Inferior parietal cortex (tissue), 1 donor: ENCODE measurements at regions not wholly inside any gene's neighbourhood (a gene's known extent, or its start where the extent isn't known, plus 50 kb on each side); places are given as distances from the start of the nearest gene placed in this dataset.

Source experiments
- DNase-seq: peaks from one replicate; pipeline ENCODE4 v3.0.0-alpha.2; 2016; ENCODE audit errors: extremely low spot score

DNA sequence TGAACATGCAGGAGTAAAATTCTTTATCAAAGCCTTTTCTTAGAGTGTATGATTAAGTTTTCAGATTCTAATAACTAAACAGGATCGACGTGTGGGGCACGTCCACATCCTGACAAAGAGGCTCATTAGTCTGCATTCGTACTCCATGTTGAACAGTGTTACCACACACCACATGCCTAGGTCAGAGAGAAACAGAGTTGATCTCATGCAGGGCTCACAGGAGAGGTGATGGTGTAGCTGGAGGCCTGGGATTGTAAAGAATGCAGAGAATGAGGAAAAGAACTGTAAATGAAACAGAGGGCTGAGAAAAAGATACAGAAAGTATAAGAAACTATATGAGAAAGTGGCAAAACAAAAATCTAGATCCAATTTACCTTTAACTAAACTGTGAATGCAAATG, 632.5 kb downstream of the BCL11A start:
- no peak for DNase-seq

DNA sequence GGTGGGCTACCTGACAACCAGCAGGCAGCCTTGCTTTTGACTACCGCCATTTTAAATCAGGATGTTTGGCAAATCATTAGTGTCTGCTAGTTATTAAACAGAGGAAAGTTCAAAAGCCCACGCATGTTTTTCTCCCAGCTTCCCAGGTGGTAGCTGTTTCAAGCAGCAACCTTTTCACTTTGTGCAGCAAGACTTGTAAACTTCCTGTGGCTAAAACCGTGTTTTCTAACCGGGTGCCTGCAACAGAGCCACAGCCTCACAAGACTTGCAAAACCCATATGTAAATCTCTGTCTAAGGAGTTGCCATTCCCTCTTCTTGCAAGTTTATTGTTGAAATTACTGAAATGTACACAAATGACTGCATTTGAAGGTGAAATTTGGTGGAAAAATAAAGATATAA, 633.1 kb downstream of the BCL11A start:
- DNase-seq, result no peak

DNA sequence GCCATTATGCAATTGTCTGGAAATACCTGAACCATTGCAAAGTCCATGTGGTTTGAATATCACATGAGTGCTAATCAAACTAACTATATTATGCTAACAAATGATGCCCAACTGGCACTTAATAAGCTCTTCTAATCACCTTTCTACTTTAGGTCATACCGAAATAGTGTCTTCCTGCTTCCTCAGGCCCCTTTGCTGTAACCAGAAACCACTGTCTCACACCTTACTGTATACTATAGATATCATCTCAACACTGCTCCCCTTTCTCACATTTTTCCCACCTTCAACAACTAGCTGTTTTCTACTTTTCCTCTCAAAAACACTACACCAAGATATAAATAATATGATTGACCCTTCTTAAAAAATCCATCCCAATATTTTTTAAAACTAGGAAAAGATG, 633.9 kb downstream of the BCL11A start:
- no peak for DNase-seq

DNA sequence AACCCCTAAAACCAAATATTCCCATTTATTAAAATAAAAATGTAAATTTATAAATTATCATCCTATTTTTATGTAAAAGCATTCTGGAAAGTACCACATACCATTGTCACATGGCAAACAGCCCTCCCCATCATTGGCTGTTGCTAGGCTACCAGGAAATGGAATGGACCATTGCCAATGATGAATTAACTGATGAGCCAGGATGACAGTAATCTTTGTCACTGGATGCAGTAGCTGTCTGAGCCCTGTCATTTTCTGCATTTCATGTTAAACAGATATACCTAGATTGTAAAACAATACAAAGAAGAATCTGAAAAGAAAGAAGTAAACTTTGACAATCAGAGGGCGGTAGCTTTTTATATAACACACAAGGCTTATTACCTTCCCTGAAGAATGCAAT, 641.4 kb downstream of the BCL11A start:
- DNase-seq, result no peak

DNA sequence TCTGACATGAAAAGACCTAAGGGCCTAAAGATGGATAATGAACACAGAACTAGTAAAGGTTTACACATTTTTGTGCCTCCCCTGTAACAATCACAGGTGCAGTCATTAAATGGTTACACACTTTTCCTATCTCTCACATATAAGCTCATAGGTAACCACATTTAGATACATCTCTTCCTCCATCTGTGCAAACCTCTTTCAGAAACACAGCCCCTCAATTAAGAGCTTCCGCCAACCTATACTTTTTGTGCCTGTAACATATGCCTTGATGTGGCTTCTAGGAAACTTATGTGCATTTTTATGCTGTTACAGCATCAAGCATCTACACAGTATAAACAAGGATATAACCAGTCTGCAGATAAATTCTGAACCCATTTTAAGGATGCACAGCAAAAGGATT, 643.3 kb downstream of the BCL11A start:
- no peak for DNase-seq

- no peak for DNase-seq
Observed at GRCh38 chr2:59909147-59909546, 644.3 kb downstream of the BCL11A start.

DNA sequence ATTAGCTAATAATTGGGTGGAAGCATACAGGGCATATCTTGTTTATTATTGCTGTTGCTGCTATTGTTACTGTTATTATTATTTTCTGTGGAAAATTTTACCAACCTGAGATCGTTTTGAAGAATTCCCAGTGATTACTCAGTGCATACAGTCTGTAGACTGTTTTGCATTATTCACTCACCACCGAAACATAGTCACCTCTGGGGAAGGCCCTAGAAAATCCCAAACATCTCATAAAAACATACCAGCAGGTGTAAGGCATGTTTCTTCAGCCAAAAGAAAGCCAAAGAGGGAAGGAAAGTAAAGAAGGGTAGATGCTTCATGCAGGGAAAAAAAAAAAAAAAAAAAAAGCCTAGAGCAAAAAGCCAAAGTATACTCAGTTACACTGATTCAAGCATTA, 647.7 kb downstream of the BCL11A start:
- DNase-seq, result no peak

DNA sequence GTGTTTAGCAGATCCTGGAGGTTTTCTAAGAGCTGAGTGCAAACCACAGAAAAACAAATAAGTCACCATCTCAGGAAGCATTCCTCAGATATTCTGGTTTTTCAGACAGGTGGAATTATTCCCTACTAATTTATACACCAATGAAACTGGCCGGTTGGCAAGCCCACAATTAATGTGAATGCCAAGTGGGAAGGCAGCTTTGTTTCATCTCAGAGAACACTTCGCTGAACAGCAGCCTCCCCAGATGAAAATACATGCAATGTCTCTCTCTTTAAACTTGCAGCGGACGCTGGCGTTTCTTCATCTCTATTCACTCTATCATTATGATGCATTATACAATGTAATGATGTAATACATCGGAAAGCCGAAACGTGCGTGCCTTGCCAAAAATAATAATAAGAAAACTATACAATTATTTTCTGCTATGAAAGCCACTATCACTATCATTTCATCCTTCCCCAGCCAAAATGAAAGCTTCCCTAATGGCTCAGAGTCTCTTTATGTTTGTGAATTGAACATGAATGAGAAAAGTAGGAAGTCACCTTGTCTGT, 649.4 kb downstream of the BCL11A start:
- DNase-seq, result no peak

DNA sequence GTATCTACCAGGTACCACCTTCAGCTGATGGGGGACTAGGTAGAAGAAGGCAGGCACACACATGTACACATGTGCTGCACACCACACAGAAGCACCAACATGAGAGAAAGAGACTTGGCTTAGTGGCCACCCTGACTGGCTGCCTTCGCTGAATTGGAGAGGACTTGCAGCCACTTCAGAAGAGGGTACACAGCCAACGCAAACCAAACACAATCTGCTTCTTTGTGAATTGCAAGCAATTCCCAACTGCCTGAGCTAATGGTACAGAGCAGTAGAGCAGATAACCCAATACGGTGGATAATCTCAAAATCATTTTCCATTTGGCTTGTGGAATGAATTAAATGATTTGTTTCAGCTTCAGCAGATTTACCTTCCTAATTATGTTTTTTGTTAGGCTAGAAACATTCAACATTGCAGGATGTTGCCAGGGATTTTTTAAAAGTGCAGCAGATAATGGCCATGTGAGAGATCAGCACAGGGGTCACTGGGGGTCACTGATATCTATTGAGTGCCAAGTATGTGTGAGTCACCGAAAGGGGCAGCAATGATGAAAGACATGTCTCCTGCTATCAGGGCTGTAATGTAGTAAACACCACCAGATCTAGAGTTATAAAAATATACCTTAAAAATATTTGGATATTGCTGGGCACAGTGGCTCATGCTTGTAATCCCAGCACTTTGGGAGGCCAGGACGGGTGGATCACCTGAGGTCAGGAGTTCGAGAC, 652.6 kb downstream of the BCL11A start:
- DNase-seq, result no peak

DNA sequence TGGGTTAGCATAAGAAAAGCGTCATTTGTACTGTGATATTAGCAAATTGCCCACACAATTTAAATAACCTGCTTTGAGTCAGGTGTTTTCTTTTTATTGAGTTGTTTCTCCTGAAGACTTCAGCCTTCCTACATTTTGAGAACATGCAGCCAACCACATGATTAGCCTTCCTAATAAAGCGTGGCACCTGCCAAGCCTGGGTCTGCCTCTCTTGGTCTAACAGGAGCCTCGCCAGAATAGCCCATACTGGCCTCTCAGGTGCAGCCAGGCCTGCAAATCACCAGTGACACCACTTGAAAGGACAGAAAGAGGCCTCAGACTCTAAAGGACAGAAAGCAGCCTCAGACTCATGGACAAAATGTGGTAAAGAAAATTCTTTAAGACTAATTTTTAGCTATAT, 653.8 kb downstream of the BCL11A start:
- no peak for DNase-seq

DNA sequence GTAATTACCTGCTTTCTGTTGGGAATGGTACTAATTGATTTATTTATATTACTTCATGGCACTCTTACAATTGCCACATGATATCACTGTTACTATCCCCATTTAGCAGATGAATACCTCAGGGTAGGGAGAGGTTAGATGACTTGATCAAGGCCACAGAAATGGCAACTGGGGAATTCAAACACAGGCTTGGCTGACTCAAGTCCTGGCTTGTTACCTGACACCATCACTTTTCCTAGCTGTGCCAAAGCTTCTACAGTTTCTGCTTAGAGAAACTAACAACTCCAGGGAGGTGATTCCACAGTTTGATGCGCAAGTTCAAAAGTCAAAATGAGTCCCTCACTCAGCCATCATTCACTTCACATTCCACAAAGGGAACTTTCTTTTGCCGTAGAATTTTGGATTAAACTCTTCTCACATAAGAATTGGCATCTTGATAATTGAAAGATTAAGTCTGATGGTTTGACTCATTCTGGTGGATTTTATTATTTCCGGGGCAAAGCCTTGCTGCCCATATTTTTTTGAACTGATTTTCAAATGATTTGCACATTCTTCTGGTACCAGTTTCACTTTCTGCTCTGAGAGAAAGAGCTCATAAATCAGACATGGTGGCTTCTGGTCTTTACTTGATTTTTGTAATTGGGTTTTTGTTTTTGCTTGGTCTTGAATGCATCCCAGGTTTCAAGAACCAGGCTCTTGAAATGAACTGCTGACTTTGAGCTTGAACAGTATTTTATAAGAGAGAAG, 656.8 kb downstream of the BCL11A start:
- no peak for DNase-seq

- DNase-seq, result no peak
Observed at GRCh38 chr2:59893612-59894011, 659.8 kb downstream of the BCL11A start.

DNA sequence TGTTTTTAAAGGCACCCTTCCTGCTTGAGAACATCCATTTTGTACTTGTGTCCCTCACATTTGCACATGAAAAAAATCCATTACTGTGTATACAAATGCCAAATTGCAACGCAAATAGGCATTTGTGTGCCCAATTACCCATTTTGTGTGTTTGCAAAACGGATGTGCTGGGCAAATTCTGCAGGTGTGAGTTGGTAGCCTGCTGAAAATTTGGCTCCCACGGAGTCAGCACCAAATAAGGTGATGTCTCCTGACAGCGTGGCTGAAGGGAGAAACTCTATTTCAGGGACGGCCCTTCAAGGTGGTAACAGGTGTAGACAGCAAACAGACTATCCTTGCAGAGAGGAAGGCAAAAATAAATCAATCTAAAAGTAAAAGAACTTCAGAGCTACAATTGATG, 661.1 kb downstream of the BCL11A start:
- no peak for DNase-seq

GRCh38 chr2:59889305-59889704, 664.1 kb downstream of the BCL11A start:
- DNase-seq, result no peak

- no peak for DNase-seq
Observed at GRCh38 chr2:59888706-59889105, 664.7 kb downstream of the BCL11A start.

GRCh38 chr2:59888015-59888414, 665.4 kb downstream of the BCL11A start:
- DNase-seq, result no peak

DNA sequence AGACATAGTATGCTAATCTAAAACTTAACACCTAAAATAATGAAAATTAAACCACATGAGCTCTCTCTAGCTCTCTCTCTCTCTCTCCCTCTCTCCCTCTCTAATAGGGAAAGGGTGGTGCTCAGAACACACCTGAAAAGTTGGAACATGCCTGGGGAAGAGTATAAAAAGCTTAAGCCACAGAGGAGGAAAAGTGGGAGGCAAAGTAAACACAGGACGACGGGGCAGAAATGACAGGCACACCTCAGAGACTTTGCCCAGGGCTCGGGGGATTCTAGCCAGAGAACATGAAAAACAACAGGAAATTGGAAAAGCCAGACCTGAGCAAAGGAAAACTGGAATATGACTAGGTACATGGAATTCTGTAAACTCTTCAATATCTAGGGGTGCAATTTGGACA, 666.1 kb downstream of the BCL11A start:
- no peak for DNase-seq

- no peak for DNase-seq
Observed at GRCh38 chr2:59886759-59887158, 666.7 kb downstream of the BCL11A start.

GRCh38 chr2:59885541-59885940, 667.9 kb downstream of the BCL11A start:
- no peak for DNase-seq

DNA sequence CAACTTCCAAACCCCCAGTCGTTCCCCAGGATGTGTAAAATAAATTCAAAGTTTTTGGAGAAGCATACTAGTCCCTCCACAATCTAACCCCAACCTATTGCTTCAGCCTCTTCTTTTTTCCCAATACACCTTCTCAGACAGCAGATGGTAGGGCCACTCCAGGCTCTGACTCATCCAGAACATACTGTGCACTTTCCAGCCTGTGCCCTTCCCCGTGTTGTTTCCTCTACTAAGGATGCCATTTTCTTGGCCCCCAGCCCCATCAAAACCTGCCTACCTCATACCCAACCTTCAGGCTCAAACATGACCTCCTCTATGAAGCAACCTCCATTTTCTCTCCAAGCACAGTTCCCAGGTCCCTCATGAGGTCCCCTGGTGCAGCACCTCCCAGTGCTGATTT, 669.3 kb downstream of the BCL11A start:
- DNase-seq, result no peak

GRCh38 chr2:59882822-59883221, 670.6 kb downstream of the BCL11A start:
- DNase-seq, result no peak

DNA sequence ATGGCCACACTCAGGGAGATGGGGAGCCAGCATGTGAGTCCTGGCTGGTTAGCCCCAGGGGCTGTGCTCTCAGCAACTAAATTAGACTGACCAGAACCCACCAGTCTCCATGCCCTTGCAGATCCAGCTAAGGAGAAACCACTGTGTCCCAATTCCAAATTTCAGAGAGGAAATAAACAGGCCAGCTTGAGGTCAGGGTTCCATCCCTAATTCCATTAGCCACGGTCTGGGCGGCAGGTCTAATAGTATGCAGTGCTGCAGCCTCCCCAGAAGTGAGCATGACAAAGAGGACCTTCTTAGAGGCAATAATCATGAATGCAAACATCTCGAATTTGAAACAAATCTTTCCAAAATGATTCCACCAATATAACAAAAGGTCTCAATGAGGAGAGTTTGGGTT, 671.2 kb downstream of the BCL11A start:
- no peak for DNase-seq

DNA sequence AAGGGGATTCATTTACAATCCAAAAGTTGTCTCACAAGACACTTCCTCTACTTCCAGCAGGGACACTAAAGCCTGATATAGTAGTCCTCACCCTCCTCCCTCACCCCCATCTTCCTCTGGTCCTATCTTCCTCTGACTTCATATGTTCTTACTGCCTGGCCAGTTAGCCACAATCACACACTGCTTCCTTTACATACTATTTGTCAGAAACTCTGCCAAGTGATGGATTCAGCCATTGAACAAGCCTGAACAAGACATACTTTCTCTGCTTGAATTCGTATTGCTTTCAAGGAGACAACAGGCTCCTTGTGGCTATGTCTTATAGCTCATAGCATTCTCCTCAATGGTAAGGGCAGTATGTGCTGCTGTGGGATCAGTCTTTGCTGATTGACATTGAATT, 672.2 kb downstream of the BCL11A start:
- DNase-seq, result no peak
